ENCODE measurements at regions not wholly inside any gene's neighbourhood (a gene's known extent, or its start where the extent isn't known, plus 50 kb on each side); places are given as distances from the start of the nearest gene placed in this dataset.
"Not testable (repeated sequence)": the region's sequence is repeated elsewhere in the genome, so short reads cannot be mapped to it uniquely, and the experiment has no call there.

DNA sequence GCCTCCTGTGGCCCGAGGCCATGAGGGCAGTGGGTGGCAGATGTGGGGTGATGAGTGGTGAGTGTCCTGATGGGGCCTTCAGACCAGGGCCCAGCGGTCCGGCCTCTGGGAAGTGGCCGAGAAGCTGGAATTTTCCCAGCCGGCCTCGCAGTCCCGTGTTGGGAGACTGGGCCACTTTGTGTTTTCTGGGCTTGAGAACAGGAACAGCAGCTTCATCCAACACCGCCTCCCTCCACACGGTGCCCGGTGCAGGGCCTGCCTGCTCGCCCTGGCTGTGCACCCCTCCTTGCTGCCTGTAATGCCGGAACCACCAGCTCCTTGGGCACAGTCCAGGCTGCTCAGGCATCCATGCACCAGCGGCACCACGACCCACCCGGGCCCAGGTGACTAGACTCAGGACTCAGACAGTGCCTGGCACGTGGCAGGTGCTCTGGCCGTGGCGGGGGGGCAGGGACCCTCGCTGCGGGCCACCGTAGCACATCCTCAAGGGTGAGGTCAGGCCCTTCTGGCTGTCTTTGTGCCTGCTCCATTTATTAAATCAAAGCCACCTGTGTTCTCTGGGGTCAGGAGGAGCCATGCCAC, 194.7 kb downstream of the BANP start:
- not testable (repeated sequence) for DNase-seq (ENCODE audit: low read depth in 1 of 2, low spot score in 1 of 2); H3K4me3 ChIP-seq (replicated peaks; ENCODE audit: insufficient read depth, low read length); H3K27me3 ChIP-seq (ENCODE audit: insufficient read depth, poor library complexity, severe bottlenecking); H3K27ac ChIP-seq (replicated peaks)

DNA sequence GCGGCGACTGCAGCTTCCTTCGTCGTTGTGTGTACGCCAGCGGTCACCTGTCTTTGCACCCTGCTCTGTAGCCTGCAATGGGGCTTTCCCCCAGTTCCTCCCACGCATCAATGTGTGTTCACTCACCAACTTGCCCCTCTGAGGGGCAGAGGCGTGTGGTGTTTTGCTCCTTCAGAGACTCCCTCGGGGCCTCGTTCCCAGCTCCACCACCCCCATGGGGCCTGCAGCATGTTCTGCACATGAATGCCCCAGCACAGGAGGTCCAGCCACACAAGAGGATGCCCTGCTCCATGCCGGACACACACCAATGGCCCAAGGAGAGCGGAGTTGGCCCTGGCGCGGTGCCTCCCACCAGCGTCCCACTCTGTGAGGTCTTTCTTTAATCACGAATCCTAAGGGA, 196.8 kb downstream of the BANP start:
- H3K27ac ChIP-seq (replicated peaks); H3K27me3 ChIP-seq (ENCODE audit: insufficient read depth, poor library complexity, severe bottlenecking); H3K4me3 ChIP-seq (replicated peaks; ENCODE audit: insufficient read depth, low read length); DNase-seq (ENCODE audit: low read depth in 1 of 2, low spot score in 1 of 2): not testable (repeated sequence)

DNA sequence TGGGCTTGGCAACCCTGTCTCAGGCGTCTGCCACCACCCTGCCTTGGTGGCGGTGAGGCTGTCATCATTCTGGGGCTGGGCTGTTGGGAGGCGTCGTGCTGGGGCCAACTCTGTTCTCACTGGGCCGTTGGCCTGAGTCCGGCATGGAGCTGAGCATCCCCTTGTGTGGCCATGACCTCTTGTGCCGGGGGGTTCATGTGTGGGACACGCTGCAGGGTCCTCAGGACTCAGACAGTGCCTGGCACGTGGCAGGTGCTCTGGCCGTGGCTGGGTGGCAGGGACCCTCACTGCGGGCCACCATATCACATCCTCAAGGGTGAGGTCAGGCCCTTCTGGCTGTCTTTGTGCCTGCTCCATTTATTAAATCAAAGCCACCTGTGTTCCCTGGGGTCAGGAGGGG, 197.4 kb downstream of the BANP start:
- not testable (repeated sequence) for H3K4me3 ChIP-seq (replicated peaks; ENCODE audit: insufficient read depth, low read length); DNase-seq (ENCODE audit: low read depth in 1 of 2, low spot score in 1 of 2); H3K27me3 ChIP-seq (ENCODE audit: insufficient read depth, poor library complexity, severe bottlenecking); H3K27ac ChIP-seq (replicated peaks)

DNA sequence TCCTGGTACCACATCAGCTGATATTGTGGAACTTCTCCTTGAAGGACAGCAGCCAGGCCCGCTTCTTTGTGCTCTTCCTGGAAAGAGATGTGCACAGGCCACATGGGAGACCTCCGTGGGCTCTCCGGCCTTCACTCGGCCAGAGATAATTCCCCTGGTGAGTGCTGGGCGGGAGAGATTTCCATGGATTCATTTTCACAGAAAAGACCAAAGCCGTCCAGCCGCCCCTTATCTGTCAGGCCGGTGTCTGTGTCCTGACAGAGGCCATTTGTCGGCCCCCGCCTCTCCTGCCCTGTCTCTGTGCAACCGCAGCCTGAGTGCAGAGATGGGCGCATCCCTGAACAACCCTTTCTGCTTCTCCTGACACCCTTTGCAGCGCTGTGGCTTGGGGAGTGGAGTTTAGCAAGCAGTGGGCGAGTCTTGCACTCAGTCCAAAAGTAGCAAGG, 197.9 kb downstream of the BANP start:
- H3K4me3 ChIP-seq (replicated peaks; ENCODE audit: insufficient read depth, low read length); H3K27ac ChIP-seq (replicated peaks); H3K27me3 ChIP-seq (ENCODE audit: insufficient read depth, poor library complexity, severe bottlenecking); DNase-seq (ENCODE audit: low read depth in 1 of 2, low spot score in 1 of 2): not testable (repeated sequence)

DNA sequence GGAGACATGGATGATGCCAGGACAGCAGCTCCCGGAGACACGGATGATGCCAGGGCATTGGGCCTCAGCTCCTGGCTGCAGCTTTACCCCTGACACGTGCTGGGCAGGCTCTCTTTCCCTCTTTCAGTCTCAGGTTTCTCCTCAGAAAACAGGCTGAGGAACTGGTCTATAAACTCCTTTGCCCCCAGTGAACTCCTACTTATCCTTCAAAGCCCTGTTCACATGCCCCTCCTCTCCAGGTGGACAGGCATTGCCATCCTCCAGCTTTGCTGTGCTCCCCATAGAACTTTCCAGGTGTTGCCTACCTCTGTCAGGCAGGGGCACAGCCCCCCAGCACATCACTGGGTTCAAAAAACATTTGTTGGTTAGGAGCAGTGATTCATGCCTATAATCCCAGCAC, 198.4 kb downstream of the BANP start:
- H3K27ac ChIP-seq (replicated peaks); DNase-seq (ENCODE audit: low read depth in 1 of 2, low spot score in 1 of 2); H3K4me3 ChIP-seq (replicated peaks; ENCODE audit: insufficient read depth, low read length); H3K27me3 ChIP-seq (ENCODE audit: insufficient read depth, poor library complexity, severe bottlenecking): not testable (repeated sequence)

DNA sequence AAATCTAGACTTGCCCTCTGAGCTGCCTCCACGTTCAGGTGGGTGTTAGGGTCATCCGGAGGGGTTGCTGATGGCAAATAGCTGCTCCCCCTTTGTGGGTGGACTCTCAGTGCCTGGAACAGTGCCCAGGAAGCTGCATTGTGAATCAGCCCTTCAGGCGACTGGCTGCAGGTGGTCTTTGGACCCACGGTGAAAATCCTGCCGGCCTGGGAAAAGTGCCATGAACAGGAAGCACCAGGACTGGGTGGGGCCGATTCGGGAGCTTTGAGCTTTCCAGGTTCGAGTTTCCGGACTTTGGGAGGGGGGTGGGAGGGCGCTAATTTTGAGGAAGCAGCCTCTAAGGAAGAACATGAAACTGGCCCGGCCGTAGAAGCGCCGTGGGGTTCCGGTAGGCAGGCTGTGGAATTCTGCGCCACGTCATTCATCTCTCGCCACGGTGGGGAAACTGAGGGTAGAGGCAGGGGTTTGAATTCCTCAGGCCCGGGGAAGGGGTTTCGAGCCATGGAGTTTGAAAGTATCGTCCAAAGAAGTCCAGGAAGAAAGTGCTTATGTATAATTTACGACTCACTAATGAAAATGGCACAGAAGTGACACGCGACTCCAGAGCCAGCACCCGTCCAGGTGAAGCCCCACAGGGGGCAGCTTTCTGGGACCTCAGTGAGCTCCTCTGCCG, 199.4 kb downstream of the BANP start:
- DNase-seq (ENCODE audit: low read depth in 1 of 2, low spot score in 1 of 2), result not testable (repeated sequence)

DNA sequence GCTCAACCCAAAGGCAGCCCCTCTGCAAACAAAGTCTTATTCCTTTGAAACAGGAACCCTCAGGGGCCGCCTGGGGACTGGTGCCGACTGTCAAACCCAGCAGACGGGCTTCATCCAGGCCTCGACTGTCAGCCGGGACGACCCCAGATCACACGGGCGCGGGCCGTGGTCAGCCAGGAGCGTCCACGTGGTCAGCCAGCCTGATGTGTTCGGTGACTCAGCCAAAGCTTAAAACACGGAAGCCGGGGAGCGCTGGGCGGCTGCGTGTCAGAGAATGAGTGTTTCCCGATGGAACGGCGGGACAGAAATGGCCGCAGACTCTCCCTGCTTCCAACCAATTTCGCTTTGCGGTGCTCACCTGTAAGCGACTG, 199.9 kb downstream of the BANP start:
- H3K4me3 ChIP-seq (replicated peaks; ENCODE audit: insufficient read depth, low read length); H3K27ac ChIP-seq (replicated peaks); H3K27me3 ChIP-seq (ENCODE audit: insufficient read depth, poor library complexity, severe bottlenecking); DNase-seq (ENCODE audit: low read depth in 1 of 2, low spot score in 1 of 2): not testable (repeated sequence)

More for the DNA sequence above, 199.4 kb downstream of the BANP start:
- H3K4me3 ChIP-seq (replicated peaks; ENCODE audit: insufficient read depth, low read length); H3K27me3 ChIP-seq (ENCODE audit: insufficient read depth, poor library complexity, severe bottlenecking); H3K27ac ChIP-seq (replicated peaks): not testable (repeated sequence)

DNA sequence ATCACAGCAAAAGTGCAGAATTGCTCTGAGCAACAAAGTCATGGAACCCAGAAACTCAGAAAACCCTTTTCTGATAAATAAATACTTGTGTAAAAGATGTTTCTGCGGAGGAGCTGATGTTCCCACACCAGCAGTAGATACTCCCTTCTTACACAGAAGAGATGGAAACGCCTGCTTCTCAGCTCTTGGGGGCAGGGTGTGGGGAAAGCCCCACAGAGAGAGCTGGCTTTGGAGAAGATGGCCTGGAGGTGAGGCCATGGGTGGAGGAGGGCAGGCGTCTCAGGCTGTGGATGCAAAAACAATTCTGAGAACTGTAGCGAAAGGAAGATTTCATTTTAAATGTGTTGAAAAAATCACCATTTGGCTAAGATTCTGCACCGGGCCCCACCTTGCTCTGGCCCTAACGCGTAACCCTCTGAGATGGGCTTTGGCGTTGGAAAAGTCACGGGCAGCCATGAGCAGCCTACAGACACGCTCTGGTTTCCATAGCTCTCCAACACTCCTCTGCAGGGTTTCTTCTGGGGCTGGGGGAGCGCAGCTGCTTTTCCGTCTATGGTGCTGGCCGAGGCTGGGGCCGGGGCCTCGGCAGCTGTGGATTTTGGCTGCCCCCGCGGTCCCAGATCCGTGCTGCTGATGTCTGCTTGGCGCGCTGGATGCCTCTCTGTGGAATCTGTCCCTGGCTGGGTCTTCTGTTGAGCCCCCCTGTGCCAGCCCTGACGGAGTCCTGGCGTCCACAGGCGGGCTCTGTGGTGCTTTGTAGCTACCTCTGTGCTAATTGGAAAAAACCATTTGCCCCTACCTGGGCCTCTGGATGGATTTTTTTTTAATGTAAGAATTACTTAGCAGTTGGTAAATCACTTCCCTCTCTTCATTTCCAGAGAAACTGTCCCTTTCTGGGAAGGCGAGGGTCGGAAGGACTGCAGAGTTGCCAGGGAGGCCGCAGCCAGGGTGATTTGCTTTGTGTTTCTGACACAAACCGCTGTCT, 200.9 kb downstream of the BANP start:
- not testable (repeated sequence) for H3K27me3 ChIP-seq (ENCODE audit: insufficient read depth, poor library complexity, severe bottlenecking); H3K4me3 ChIP-seq (replicated peaks; ENCODE audit: insufficient read depth, low read length); DNase-seq (ENCODE audit: low read depth in 1 of 2, low spot score in 1 of 2); H3K27ac ChIP-seq (replicated peaks)

DNA sequence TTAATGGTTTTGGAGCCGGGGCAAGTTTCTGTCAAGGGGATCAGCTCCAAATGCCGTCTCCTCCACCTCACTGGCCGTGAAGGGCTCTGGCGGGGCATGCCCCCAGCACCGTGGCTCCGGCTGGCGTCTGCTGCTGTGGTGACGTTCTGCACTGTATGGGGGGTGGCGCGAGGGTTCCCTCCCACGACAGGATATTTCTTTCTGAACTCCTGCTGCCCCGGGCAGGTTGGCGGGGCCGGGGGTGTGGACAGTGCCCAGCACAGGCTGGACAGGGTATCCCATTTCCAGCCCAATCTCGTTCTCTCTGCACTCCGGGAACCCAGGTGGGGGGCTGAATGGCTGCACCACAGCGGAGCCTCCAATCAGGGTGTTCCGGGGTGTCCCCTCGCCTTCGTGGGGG, 201.6 kb downstream of the BANP start:
- not testable (repeated sequence) for H3K4me3 ChIP-seq (replicated peaks; ENCODE audit: insufficient read depth, low read length); H3K27ac ChIP-seq (replicated peaks); H3K27me3 ChIP-seq (ENCODE audit: insufficient read depth, poor library complexity, severe bottlenecking)

DNA sequence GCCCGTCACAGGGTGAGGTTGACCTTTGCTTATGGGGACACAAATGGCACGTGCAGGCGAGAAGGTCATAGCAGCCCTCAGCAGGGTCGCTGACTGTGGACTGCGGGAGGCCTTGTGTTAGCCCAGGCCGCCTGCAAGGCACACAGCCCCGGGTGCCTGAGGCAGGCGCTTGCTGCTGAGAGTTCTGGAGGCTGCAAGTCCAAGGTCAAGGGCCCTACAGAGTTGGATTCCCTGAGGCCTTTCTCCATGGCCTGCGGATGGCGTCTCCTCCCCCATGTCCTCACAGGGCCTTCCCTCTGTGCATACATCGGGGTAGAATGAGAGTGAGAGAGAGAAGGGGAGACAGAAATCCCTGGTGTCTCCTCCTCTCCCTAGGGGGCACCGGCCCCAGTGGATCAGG, 202.3 kb downstream of the BANP start:
- H3K27me3 ChIP-seq (ENCODE audit: insufficient read depth, poor library complexity, severe bottlenecking); H3K27ac ChIP-seq (replicated peaks); DNase-seq (ENCODE audit: low read depth in 1 of 2, low spot score in 1 of 2); H3K4me3 ChIP-seq (replicated peaks; ENCODE audit: insufficient read depth, low read length): not testable (repeated sequence)

More for the DNA sequence above, 201.6 kb downstream of the BANP start:
- not testable (repeated sequence) for DNase-seq (ENCODE audit: low read depth in 1 of 2, low spot score in 1 of 2)

DNA sequence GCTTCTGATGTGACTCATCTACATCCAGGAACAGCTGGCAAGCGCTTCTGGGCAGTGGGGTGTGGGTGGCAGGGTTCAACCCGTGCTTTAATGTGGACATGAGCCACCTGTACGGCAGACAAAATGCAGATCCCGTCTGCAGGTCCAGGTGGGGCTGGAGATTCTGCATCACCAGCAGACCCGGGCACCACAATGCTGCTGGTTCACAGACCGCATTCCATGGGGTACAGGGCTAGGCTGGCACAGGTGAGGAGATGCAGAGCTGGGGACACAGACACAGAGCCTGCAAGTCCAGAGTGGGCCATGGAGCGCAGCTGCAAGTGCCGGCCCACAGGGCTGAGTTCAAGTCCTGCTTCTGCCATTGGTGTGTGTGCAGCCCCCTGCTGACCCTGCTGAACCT, 203.7 kb downstream of the BANP start:
- DNase-seq (ENCODE audit: low read depth in 1 of 2, low spot score in 1 of 2); H3K4me3 ChIP-seq (replicated peaks; ENCODE audit: insufficient read depth, low read length); H3K27me3 ChIP-seq (ENCODE audit: insufficient read depth, poor library complexity, severe bottlenecking); H3K27ac ChIP-seq (replicated peaks): not testable (repeated sequence)

DNA sequence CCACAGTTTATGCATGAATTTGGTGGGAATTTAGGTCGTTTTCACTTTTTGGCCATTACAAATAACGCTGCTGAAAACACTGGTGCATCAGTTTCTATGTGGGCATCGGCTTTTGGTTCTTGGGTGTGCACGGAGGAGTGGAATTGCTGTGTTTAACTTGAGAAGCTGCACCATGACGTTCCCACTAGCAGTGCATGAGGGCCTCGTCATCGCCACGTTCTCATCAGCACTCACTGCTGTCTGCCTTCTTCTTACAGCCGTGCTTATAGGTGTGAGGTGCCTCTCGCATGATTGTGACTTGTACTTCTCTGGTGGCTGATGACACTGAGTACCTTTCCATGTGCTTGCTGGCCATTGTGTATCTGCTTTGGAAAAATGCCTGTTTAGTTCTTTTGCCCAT, 204.4 kb downstream of the BANP start:
- H3K27ac ChIP-seq (replicated peaks); DNase-seq (ENCODE audit: low read depth in 1 of 2, low spot score in 1 of 2); H3K4me3 ChIP-seq (replicated peaks; ENCODE audit: insufficient read depth, low read length); H3K27me3 ChIP-seq (ENCODE audit: insufficient read depth, poor library complexity, severe bottlenecking): not testable (repeated sequence)

DNA sequence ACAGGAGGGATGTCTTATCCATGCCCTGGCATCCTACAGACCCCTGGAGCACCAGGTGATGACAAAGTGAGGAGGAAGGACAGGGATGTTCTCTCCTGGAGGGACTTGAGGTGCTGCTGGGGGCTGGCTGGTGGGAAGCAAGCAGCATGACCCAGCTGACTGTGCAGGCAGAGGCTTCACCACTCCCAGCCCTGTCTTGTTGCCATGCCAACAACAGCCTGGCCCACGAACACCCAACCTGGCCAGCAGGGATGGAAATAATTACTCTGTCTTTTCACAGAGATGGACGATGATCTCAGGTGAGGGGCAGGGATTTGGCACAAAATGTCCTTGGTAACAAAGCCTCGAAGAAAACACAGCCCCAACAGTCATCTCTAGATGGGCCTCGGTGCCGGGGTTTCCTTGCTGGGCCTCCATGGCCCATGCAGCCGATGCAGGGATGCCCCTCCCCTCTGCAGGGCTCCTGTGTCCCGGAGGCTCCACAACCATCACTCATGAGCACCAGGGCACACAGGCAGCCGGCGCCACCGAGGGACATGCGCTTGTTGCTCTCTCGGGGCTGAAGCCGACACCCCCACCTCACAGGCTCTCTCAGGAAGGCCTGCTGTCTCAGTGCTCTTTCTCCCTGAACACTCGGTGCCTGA, 205.5 kb downstream of the BANP start:
- not testable (repeated sequence) for H3K4me3 ChIP-seq (replicated peaks; ENCODE audit: insufficient read depth, low read length)

DNA sequence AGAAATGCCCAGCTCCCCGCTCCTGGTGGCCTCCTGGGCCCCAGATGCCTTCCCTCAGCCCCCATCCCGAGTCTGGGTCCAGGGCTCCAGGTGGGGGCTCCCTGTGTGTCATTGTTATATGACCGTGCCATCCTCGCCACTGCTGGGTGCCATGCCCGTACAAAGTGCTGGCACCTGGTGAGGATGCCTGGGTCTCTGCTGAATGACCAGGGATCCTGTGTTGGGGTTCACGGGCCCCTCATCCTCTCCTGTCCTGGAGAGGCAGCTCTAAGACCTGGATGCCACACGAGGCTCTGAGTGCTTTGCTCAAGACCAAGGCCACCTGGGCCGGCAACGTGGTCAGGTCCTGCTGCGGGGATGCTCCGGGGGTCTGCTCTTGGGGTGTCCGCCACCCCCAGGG, 206.5 kb downstream of the BANP start:
- not testable (repeated sequence) for H3K27ac ChIP-seq (replicated peaks); H3K4me3 ChIP-seq (replicated peaks; ENCODE audit: insufficient read depth, low read length); H3K27me3 ChIP-seq (ENCODE audit: insufficient read depth, poor library complexity, severe bottlenecking); DNase-seq (ENCODE audit: low read depth in 1 of 2, low spot score in 1 of 2)

More for the DNA sequence above, 205.5 kb downstream of the BANP start:
- not testable (repeated sequence) for H3K27me3 ChIP-seq (ENCODE audit: insufficient read depth, poor library complexity, severe bottlenecking); DNase-seq (ENCODE audit: low read depth in 1 of 2, low spot score in 1 of 2); H3K27ac ChIP-seq (replicated peaks)
